Astrocyte of the cerebellum (primary cell): ENCODE measurements at regions not wholly inside any gene's neighbourhood (a gene's known extent, or its start where the extent isn't known, plus 50 kb on each side); places are given as distances from the start of the nearest gene placed in this dataset.

Source experiments
- DNase-seq: peaks from one replicate; pipeline ENCODE4 v3.0.0-alpha.2; 2011; ENCODE audit warnings: low read depth
- H3K4me3 ChIP-seq: 2 replicates; pipeline ENCODE4 v1.5.1; 2011; ENCODE audit warnings: mild to moderate bottlenecking, low read depth, low read length, moderate library complexity
- CTCF ChIP-seq: IDR thresholded peaks from 2 replicates; pipeline ENCODE4 v1.5.1; 2012; ENCODE audit warnings: low read length, low read depth, moderate library complexity, mild to moderate bottlenecking; ENCODE audit errors: missing control alignments
- in situ Hi-C: cut with HindIII; loops from 2 replicates; pipeline ENCODE4 v1.10.0; 2017; ENCODE audit warnings: low sequenced_read_pairs

- DNase-seq, result no peak
- no peak for TF ChIP-seq CTCF
- no peak overlapping the region for H3K4me3 ChIP-seq
- in situ Hi-C loops, result loop anchor here (5.0 kb wide), 1 partner anchor 57 kb away; no protein-coding TSS in a partner anchor
Observed at GRCh38 chr2:42939411-42940206, 147.2 kb upstream of the HAAO start.

- in situ Hi-C loops, result no loop called here
- H3K4me3 ChIP-seq, result no peak overlapping the region
- no peak for DNase-seq
- no peak for TF ChIP-seq CTCF
Observed at GRCh38 chr2:42938671-42939370, 146.4 kb upstream of the HAAO start.

GRCh38 chr2:42937171-42937875 lies 144.9 kb upstream of the HAAO start:
- no peak for DNase-seq

GRCh38 chr2:42935692-42936671 lies 143.6 kb upstream of the HAAO start:
- DNase-seq, result no peak
- no peak for TF ChIP-seq CTCF
- in situ Hi-C loops, result no loop called here
- no peak overlapping the region for H3K4me3 ChIP-seq

More at GRCh38 chr2:42937171-42937875, 144.9 kb upstream of the HAAO start:
- in situ Hi-C loops, result no loop called here
- H3K4me3 ChIP-seq, result no peak overlapping the region
- TF ChIP-seq CTCF, result no peak

- no peak overlapping the region for H3K4me3 ChIP-seq
- DNase-seq, result no peak
- no peak for TF ChIP-seq CTCF
- in situ Hi-C loops, result loop anchor here (5.0 kb wide), 1 partner anchor 73 kb away; no protein-coding TSS in a partner anchor
Observed at GRCh38 chr2:42934580-42935186, 142.3 kb upstream of the HAAO start.
